Omental fat pad (tissue), 3 donors: ENCODE measurements at regions not wholly inside any gene's neighbourhood (a gene's known extent, or its start where the extent isn't known, plus 50 kb on each side); places are given as distances from the start of the nearest gene placed in this dataset.

Source experiments
- ATAC-seq: fragments of 150-250 bp; one replicate; pipeline ENCODE4 v1.9.1; 2016; ENCODE audit warnings: mild to moderate bottlenecking, moderate library complexity; ENCODE audit not compliant: low FRiP score
- DNase-seq: peaks from one replicate; pipeline ENCODE4 v3.0.0-alpha.2; 2019; ENCODE audit warnings: low spot score
- CTCF ChIP-seq, 3 donors: fragments of 450-650 bp; IDR thresholded peaks; one replicate each; pipeline ENCODE4 v1.5.1; 2016 to 2017; ENCODE audit warnings: antibody characterized with exemption in 3 of 3, mild to moderate bottlenecking in 3 of 3, moderate library complexity in 2 of 3

DNA sequence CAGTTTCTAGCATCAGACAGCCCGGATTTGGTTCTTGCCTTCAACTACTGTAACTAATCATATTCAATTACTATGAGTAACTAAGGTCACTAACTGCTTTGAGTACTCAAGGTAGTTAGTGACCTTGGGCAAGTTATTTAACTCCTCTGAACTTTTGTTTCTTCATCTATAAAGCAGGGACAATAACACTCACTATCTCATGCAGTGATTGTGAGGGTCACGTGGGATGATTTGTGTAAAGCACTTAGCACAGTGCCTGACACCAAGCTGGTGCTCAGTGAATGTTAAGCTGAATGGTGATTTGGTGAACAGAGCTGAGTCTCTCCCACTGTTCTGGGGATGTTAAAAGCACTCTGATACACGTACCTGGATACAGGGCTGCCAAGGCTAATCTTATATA lies 171.3 kb upstream of the PLXNC1 start:
- ATAC-seq (no peak), DNase-seq (no peak)
- no peak for TF ChIP-seq CTCF (IDR thresholded peaks at IDR 0.05)

DNA sequence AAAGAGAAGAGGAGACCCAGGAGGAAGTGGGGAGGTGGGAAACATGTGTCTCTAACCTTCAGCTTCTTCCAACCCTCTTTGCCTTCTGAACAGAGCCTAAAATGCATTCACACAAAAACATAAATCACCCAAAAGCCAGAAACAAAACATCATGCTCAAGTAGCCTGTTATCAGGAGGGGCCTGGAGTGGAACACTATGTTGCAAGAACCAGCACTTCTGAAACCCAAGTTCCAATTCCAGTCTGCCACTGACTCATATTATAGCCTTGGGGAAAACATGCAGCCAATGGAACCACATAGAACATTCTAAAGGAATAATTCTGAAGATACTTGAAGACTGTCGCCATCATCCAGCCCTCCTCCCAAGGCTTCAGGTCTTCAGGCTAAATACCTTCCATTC lies 169.8 kb upstream of the PLXNC1 start:
- ATAC-seq (peak; percentile 90), DNase-seq (no peak)
- TF ChIP-seq CTCF (IDR thresholded peaks at IDR 0.05), result no peak

GRCh38 chr12:93979189-93979588 lies 169.2 kb upstream of the PLXNC1 start:
- peak; percentile 41 for ATAC-seq
- DNase-seq, result no peak
- TF ChIP-seq CTCF (IDR thresholded peaks at IDR 0.05), result no peak

- DNase-seq (no peak), ATAC-seq (no peak)
- no peak for TF ChIP-seq CTCF (IDR thresholded peaks at IDR 0.05)
Measured at GRCh38 chr12:93980711-93981110, 167.7 kb upstream of the PLXNC1 start.

DNA sequence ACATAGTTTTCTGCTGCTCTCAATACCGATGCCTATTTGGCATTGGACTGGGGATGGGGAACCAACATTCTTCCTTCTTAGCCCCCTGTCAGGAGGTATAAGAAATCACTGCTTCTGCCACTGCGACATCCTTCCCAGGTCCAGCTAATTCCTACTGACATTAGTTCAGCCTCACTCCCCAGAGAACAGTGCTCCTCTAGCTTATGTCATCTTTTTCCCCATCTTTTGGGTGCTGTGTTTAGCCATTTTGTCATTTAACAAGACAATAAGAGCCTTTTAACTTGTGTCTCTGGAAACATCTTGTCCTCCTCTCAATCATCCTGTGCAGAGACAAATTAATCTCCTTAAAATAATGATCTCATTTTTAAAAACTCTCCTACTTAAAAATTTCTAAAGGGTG lies 167.0 kb upstream of the PLXNC1 start:
- no peak for DNase-seq
- ATAC-seq, result no peak
- TF ChIP-seq CTCF (IDR thresholded peaks at IDR 0.05), result no peak

DNA sequence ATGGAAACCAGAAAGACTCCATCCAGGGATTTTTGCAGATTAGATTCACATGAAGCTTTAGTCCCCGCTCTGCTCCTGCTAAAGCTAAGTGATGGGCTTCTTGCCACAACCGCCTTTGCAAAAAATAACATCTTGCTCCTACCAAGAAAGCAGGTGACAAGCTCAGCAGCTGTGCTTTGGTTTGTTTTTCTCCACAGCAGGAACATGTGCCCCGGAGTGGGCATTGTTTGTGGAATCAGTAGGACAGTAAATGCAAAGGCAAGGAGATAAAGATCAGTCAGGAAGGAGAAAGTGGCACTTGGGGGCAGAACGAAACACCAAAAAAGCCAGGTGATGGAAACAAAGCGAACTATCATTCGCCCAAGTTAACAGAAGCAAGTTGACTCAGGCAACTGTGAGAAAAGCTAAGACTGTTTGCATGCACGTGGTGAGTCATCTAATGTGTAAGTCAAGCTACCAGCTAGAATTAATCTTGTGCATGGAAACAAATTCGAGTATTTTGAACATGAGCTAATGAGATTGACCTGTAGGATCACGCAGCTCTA lies 165.5 kb upstream of the PLXNC1 start:
- DNase-seq, result no peak
- ATAC-seq, result no peak
- TF ChIP-seq CTCF (IDR thresholded peaks at IDR 0.05), result no peak

GRCh38 chr12:93984005-93984404 lies 164.4 kb upstream of the PLXNC1 start:
- ATAC-seq, result no peak

More at GRCh38 chr12:93984005-93984404, 164.4 kb upstream of the PLXNC1 start:
- no peak for TF ChIP-seq CTCF (IDR thresholded peaks at IDR 0.05)
- DNase-seq, result no peak
